Retina (tissue), 1 donor: ENCODE measurements at regions not wholly inside any gene's neighbourhood (a gene's known extent, or its start where the extent isn't known, plus 50 kb on each side); places are given as distances from the start of the nearest gene placed in this dataset.
"Not testable (repeated sequence)": the region's sequence is repeated elsewhere in the genome, so short reads cannot be mapped to it uniquely, and the experiment has no call there.

Experiments used
- DNase-seq: peaks from one replicate; pipeline ENCODE4 v3.0.0-alpha.2; 2016

GRCh38 chr2:87521489-87521888, 226.4 kb upstream of the PLGLB2 start:
- not testable (repeated sequence) for DNase-seq

- not testable (repeated sequence) for DNase-seq
These were observed 223.2 kb upstream of the PLGLB2 start for GRCh38 chr2:87524619-87525188.

GRCh38 chr2:87525497-87525991, 222.3 kb upstream of the PLGLB2 start:
- DNase-seq: not testable (repeated sequence)

- not testable (repeated sequence) for DNase-seq
These were observed 221.6 kb upstream of the PLGLB2 start for GRCh38 chr2:87526258-87526657.

- not testable (repeated sequence) for DNase-seq
These were observed 215.7 kb upstream of the PLGLB2 start for GRCh38 chr2:87531968-87532715.

GRCh38 chr2:87533390-87534272, 214.3 kb upstream of the PLGLB2 start:
- not testable (repeated sequence) for DNase-seq

GRCh38 chr2:87534273-87534889, 213.5 kb upstream of the PLGLB2 start:
- DNase-seq: not testable (repeated sequence)

- not testable (repeated sequence) for DNase-seq
These were observed 211.5 kb upstream of the PLGLB2 start for GRCh38 chr2:87536427-87536826.

GRCh38 chr2:87537251-87537671, 210.6 kb upstream of the PLGLB2 start:
- DNase-seq: not testable (repeated sequence)

- not testable (repeated sequence) for DNase-seq
These were observed 209.6 kb upstream of the PLGLB2 start for GRCh38 chr2:87538268-87538667.

- DNase-seq: not testable (repeated sequence)
These were observed 208.5 kb upstream of the PLGLB2 start for GRCh38 chr2:87539151-87539943.

- not testable (repeated sequence) for DNase-seq
These were observed 207.6 kb upstream of the PLGLB2 start for GRCh38 chr2:87540242-87540641.

- not testable (repeated sequence) for DNase-seq
These were observed 205.2 kb upstream of the PLGLB2 start for GRCh38 chr2:87542599-87543174.

- not testable (repeated sequence) for DNase-seq
These were observed 204.1 kb upstream of the PLGLB2 start for GRCh38 chr2:87543797-87544196.

- not testable (repeated sequence) for DNase-seq
These were observed 200.8 kb upstream of the PLGLB2 start for GRCh38 chr2:87547106-87547505.

- not testable (repeated sequence) for DNase-seq
These were observed 199.9 kb upstream of the PLGLB2 start for GRCh38 chr2:87547966-87548365.

GRCh38 chr2:87548681-87549536, 199.0 kb upstream of the PLGLB2 start:
- not testable (repeated sequence) for DNase-seq

GRCh38 chr2:87549561-87550202, 198.2 kb upstream of the PLGLB2 start:
- DNase-seq: not testable (repeated sequence)

GRCh38 chr2:87554678-87555077, 193.2 kb upstream of the PLGLB2 start:
- DNase-seq: not testable (repeated sequence)

- DNase-seq: not testable (repeated sequence)
These were observed 192.8 kb upstream of the PLGLB2 start for GRCh38 chr2:87555082-87555481.
